ENCODE measurements at regions not wholly inside any gene's neighbourhood (a gene's known extent, or its start where the extent isn't known, plus 50 kb on each side); places are given as distances from the start of the nearest gene placed in this dataset.

DNA sequence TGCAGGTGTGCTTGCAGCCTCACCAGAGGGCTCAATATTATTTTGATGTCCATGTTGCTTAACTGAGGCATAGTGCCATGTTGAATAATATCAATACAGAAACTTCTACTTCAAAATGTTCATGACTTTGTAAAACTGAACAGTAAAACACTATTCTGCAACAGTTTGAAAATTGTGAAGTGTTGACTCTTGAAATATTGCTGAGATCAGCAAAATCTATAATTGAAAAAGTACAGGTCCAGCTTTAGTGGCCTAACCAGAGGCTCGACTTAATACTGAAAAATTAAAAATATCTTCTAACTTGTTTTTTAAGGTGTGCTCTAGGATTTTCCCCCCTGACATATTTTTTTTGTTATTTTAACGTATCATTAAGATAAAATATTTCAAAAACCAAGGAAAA is 1460.7 kb downstream of the EFNB2 start:
- H3K27me3 ChIP-seq (replicated peaks; ENCODE audit: control insufficient read depth, insufficient read depth, low read length, poor library complexity, severe bottlenecking), result no peaks in the 10 kb centered on the region
- H3K27ac ChIP-seq (ENCODE audit: insufficient read depth, low read length, poor library complexity, severe bottlenecking), result no peak overlapping the region
- H3K36me3 ChIP-seq (ENCODE audit: control insufficient read depth, insufficient read depth, low read length), result no peaks in the 10 kb centered on the region
- no peaks in the 10 kb centered on the region for H3K4me1 ChIP-seq (ENCODE audit: control insufficient read depth, insufficient read depth, low read length, poor library complexity, severe bottlenecking)
- no peaks in the 10 kb centered on the region for H3K9me3 ChIP-seq (ENCODE audit: control insufficient read depth, low read length)
- no peak overlapping the region for H3K4me3 ChIP-seq (ENCODE audit: insufficient read depth, low read depth, low read length, poor library complexity, severe bottlenecking)
- DNase-seq, result no peak

DNA sequence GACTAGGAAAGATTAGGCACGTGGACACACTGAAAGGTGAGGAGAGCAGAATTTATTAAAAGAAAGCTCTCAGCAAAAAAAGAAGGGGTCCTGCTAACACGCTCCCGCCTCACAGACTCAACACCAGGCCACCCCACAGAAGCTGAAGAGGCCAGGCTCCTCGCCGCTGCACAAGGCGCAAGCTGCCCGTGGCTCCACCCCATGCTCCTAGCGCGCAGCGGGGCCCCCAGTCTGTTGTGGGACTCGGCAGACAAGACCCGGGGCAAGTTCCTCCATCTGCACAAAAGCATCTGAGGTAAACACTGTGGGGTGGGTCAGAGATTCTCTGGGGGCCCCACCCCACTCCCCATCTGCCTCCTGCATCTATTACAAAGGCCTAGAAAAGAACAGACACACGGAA is 1462.4 kb downstream of the EFNB2 start:
- Histone ChIP-seq H3K4me1 (ENCODE audit: control insufficient read depth, insufficient read depth, low read length, poor library complexity, severe bottlenecking) (no peaks in the 10 kb centered on the region), H3K9me3 (ENCODE audit: control insufficient read depth, low read length) (no peaks in the 10 kb centered on the region)

DNA sequence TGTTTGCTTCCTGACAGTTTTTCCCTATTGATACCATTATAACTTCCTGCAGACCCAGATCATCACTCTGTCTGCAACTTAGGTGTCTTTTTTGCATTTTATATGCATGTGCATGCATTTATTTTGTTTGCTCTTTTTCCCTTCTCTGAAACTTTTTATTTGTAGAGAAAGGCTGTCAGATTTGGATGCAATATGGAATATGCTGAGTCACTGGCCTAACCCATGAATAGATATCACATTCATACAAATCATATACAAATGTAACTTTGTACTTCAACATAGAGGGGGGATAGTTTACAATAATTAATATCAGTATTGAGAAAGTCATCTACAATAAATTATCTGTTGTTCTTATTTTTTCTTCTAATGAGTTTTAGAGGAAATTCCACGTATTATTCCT is 1465.0 kb downstream of the EFNB2 start:
- H3K4me1 ChIP-seq (ENCODE audit: control insufficient read depth, insufficient read depth, low read length, poor library complexity, severe bottlenecking), result no peaks in the 10 kb centered on the region
- no peaks in the 10 kb centered on the region for H3K27me3 ChIP-seq (replicated peaks; ENCODE audit: control insufficient read depth, insufficient read depth, low read length, poor library complexity, severe bottlenecking)
- H3K9me3 ChIP-seq (ENCODE audit: control insufficient read depth, low read length), result no peaks in the 10 kb centered on the region
- no peak for DNase-seq
- H3K4me3 ChIP-seq (ENCODE audit: insufficient read depth, low read depth, low read length, poor library complexity, severe bottlenecking), result no peak overlapping the region
- H3K36me3 ChIP-seq (ENCODE audit: control insufficient read depth, insufficient read depth, low read length), result no peaks in the 10 kb centered on the region
- H3K27ac ChIP-seq (ENCODE audit: insufficient read depth, low read length, poor library complexity, severe bottlenecking), result no peak overlapping the region

More for the DNA sequence above, 1462.4 kb downstream of the EFNB2 start:
- no peaks in the 10 kb centered on the region for H3K27me3 ChIP-seq (replicated peaks; ENCODE audit: control insufficient read depth, insufficient read depth, low read length, poor library complexity, severe bottlenecking)
- H3K4me3 ChIP-seq (ENCODE audit: insufficient read depth, low read depth, low read length, poor library complexity, severe bottlenecking), result no peak overlapping the region
- DNase-seq, result no peak
- no peaks in the 10 kb centered on the region for H3K36me3 ChIP-seq (ENCODE audit: control insufficient read depth, insufficient read depth, low read length)
- no peak overlapping the region for H3K27ac ChIP-seq (ENCODE audit: insufficient read depth, low read length, poor library complexity, severe bottlenecking)

DNA sequence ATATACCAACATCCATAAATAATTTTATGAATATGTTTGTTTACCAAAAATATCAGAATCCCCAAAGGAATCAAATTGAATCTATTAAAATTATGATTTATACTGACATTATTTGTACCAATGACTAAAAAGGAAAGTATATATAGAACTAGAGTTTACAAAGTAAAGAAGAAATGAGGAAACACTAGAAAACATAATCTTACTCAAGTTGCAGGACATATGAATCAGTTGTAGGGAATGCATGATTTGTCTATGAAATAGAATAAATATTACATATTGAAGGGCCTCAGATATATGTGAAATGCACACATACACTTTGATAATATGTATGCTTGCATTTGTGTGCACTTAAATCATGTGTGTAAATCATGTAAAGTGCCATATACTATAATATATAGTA is 1466.4 kb downstream of the EFNB2 start:
- Histone ChIP-seq H3K9me3 (ENCODE audit: control insufficient read depth, low read length) (no peaks in the 10 kb centered on the region), H3K4me1 (ENCODE audit: control insufficient read depth, insufficient read depth, low read length, poor library complexity, severe bottlenecking) (no peaks in the 10 kb centered on the region), H3K27ac (ENCODE audit: insufficient read depth, low read length, poor library complexity, severe bottlenecking) (no peak overlapping the region), H3K36me3 (ENCODE audit: control insufficient read depth, insufficient read depth, low read length) (no peaks in the 10 kb centered on the region), H3K4me3 (ENCODE audit: insufficient read depth, low read depth, low read length, poor library complexity, severe bottlenecking) (no peak overlapping the region), H3K27me3 (replicated peaks; ENCODE audit: control insufficient read depth, insufficient read depth, low read length, poor library complexity, severe bottlenecking) (no peaks in the 10 kb centered on the region)
- no peak for DNase-seq

DNA sequence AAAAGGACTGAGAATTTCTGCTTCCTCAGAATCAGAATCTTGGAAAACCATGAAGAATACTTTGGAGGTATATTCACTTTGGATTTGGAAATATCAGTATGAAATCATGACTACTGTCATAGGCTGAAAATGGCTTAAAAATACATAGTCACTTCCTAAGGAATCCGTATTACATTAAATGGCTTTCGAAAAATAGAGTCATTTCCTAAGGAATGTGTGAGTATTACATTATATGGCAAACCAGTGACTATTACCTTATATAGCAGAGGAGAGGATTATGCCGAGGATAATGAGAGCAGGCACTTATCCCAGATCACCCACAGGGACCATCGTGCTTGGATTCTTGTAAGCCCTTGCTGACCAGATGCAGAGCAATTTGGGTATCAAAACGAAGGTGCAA is 1471.8 kb downstream of the EFNB2 start:
- DNase-seq, result no peak
- no peaks in the 10 kb centered on the region for H3K9me3 ChIP-seq (ENCODE audit: control insufficient read depth, low read length)
- H3K36me3 ChIP-seq (ENCODE audit: control insufficient read depth, insufficient read depth, low read length), result no peaks in the 10 kb centered on the region
- H3K27me3 ChIP-seq (replicated peaks; ENCODE audit: control insufficient read depth, insufficient read depth, low read length, poor library complexity, severe bottlenecking), result no peaks in the 10 kb centered on the region
- no peaks in the 10 kb centered on the region for H3K4me1 ChIP-seq (ENCODE audit: control insufficient read depth, insufficient read depth, low read length, poor library complexity, severe bottlenecking)
- no peak overlapping the region for H3K4me3 ChIP-seq (ENCODE audit: insufficient read depth, low read depth, low read length, poor library complexity, severe bottlenecking)
- no peak overlapping the region for H3K27ac ChIP-seq (ENCODE audit: insufficient read depth, low read length, poor library complexity, severe bottlenecking)

DNA sequence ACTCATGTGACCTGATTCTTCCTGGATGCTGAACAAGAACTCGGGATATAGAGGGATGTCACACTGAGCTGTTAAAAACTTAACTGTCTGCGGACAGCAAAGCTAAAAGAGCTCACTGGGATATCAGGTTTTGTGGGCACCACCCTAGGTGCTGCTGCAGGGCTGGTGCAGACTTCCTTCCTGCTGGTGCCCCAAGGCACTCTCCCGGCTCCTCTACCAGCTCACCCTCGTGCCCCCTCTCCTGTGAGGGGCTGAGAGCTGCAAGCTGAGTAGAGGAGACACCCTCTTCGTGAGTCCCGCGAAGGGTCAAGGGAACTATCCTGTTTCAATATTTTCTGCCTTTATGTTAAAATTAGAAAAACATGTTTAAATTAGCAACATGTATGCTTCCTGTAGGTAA is 1475.7 kb downstream of the EFNB2 start:
- no peaks in the 10 kb centered on the region for H3K4me1 ChIP-seq (ENCODE audit: control insufficient read depth, insufficient read depth, low read length, poor library complexity, severe bottlenecking)
- no peak for DNase-seq
- no peak overlapping the region for H3K4me3 ChIP-seq (ENCODE audit: insufficient read depth, low read depth, low read length, poor library complexity, severe bottlenecking)
- no peaks in the 10 kb centered on the region for H3K27me3 ChIP-seq (replicated peaks; ENCODE audit: control insufficient read depth, insufficient read depth, low read length, poor library complexity, severe bottlenecking)
- no peaks in the 10 kb centered on the region for H3K36me3 ChIP-seq (ENCODE audit: control insufficient read depth, insufficient read depth, low read length)
- H3K9me3 ChIP-seq (ENCODE audit: control insufficient read depth, low read length), result no peaks in the 10 kb centered on the region
- H3K27ac ChIP-seq (ENCODE audit: insufficient read depth, low read length, poor library complexity, severe bottlenecking), result no peak overlapping the region

DNA sequence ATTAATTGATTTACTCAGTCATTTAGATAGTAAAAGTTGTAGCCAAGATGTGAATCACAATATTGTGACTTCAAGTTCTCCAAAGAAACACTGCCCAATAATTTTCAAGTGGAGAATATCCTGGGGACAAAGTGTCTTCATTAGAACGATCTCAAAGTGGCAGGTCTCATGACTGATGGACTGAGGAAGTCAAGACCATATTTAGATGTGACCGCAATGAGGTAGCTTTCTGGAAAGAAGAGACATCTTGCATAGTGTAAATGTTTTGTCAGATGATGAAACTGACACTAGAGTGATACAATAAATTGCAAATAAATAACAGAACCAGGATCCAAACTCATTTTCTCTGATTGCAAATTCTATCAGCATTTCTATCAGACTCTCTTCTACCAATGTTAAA is 1476.9 kb downstream of the EFNB2 start:
- Histone ChIP-seq H3K9me3 (ENCODE audit: control insufficient read depth, low read length) (no peaks in the 10 kb centered on the region), H3K27ac (ENCODE audit: insufficient read depth, low read length, poor library complexity, severe bottlenecking) (no peak overlapping the region), H3K4me1 (ENCODE audit: control insufficient read depth, insufficient read depth, low read length, poor library complexity, severe bottlenecking) (no peaks in the 10 kb centered on the region), H3K4me3 (ENCODE audit: insufficient read depth, low read depth, low read length, poor library complexity, severe bottlenecking) (no peak overlapping the region), H3K27me3 (replicated peaks; ENCODE audit: control insufficient read depth, insufficient read depth, low read length, poor library complexity, severe bottlenecking) (no peaks in the 10 kb centered on the region), H3K36me3 (ENCODE audit: control insufficient read depth, insufficient read depth, low read length) (no peaks in the 10 kb centered on the region)
- no peak for DNase-seq

DNA sequence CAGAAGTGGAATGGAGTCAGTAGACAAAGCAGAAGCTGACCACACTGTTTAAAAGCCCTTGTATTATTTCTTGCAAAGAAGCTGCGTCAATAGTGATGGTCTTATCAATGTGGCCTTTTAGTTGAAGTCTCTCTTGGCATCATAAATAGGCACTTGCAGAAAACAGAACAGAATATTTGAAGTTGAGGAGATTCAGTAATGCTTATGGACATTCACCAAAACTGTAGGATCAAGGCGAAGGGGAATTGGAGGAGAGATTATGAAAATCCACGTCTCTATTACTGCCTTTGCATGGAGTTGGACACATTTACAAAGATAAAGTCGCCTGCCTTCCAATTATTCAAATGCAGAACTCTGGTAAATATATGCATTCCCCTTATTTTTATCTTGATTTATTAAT is 1482.8 kb downstream of the EFNB2 start:
- H3K4me1 ChIP-seq (ENCODE audit: control insufficient read depth, insufficient read depth, low read length, poor library complexity, severe bottlenecking), result no peaks in the 10 kb centered on the region
- H3K27me3 ChIP-seq (replicated peaks; ENCODE audit: control insufficient read depth, insufficient read depth, low read length, poor library complexity, severe bottlenecking), result no peaks in the 10 kb centered on the region
- no peak overlapping the region for H3K4me3 ChIP-seq (ENCODE audit: insufficient read depth, low read depth, low read length, poor library complexity, severe bottlenecking)
- no peaks in the 10 kb centered on the region for H3K36me3 ChIP-seq (ENCODE audit: control insufficient read depth, insufficient read depth, low read length)
- DNase-seq, result no peak
- H3K9me3 ChIP-seq (ENCODE audit: control insufficient read depth, low read length), result no peaks in the 10 kb centered on the region
- no peak overlapping the region for H3K27ac ChIP-seq (ENCODE audit: insufficient read depth, low read length, poor library complexity, severe bottlenecking)

DNA sequence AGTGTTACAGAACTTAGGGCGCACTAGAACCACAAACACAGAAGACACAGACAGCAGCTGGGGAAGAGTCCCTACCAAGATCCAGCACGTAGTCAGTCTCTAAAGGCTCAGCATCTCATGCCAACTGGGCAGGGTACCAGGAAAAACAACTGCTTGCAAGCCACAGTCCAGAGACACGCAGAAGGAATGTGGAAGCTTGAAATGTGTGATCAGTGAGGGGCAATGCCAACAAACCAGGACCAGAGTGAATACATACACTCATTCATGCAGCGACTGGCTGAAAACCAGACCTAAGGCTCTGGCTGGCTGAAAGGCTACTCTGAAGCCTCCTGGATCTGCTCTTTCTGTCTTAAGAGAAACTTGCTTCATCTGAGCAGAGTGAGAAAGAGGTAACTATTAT is 1484.8 kb downstream of the EFNB2 start:
- Histone ChIP-seq H3K27ac (ENCODE audit: insufficient read depth, low read length, poor library complexity, severe bottlenecking) (no peak overlapping the region), H3K27me3 (replicated peaks; ENCODE audit: control insufficient read depth, insufficient read depth, low read length, poor library complexity, severe bottlenecking) (no peaks in the 10 kb centered on the region), H3K36me3 (ENCODE audit: control insufficient read depth, insufficient read depth, low read length) (no peaks in the 10 kb centered on the region), H3K9me3 (ENCODE audit: control insufficient read depth, low read length) (no peaks in the 10 kb centered on the region), H3K4me3 (ENCODE audit: insufficient read depth, low read depth, low read length, poor library complexity, severe bottlenecking) (no peak overlapping the region), H3K4me1 (ENCODE audit: control insufficient read depth, insufficient read depth, low read length, poor library complexity, severe bottlenecking) (no peaks in the 10 kb centered on the region)
- no peak for DNase-seq

DNA sequence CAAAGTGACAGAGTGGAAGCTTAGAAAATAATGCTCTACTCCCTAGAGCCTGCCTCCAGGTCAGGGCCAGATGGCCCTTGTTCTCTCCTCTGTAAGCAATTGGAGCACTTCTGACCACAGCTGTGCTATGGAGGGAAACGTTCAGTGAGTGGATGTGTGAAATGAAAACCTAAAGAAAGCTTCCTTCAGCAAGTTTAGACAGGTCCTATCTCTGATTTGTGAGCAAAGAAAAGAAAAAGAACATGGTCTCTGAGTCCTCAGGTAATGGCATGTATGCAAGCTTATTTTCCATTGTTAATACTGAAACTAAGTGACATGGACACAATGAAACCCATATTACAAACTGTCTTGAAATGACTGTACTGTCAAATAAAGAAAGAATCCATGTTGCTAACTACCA is 1486.8 kb downstream of the EFNB2 start:
- Histone ChIP-seq H3K27me3 (replicated peaks; ENCODE audit: control insufficient read depth, insufficient read depth, low read length, poor library complexity, severe bottlenecking) (no peaks in the 10 kb centered on the region), H3K36me3 (ENCODE audit: control insufficient read depth, insufficient read depth, low read length) (no peaks in the 10 kb centered on the region), H3K4me1 (ENCODE audit: control insufficient read depth, insufficient read depth, low read length, poor library complexity, severe bottlenecking) (no peaks in the 10 kb centered on the region), H3K9me3 (ENCODE audit: control insufficient read depth, low read length) (no peaks in the 10 kb centered on the region), H3K4me3 (ENCODE audit: insufficient read depth, low read depth, low read length, poor library complexity, severe bottlenecking) (no peak overlapping the region), H3K27ac (ENCODE audit: insufficient read depth, low read length, poor library complexity, severe bottlenecking) (no peak overlapping the region)
- no peak for DNase-seq
